ENCODE measurements at regions not wholly inside any gene's neighbourhood (a gene's known extent, or its start where the extent isn't known, plus 50 kb on each side); places are given as distances from the start of the nearest gene placed in this dataset.
"Not testable (repeated sequence)": the region's sequence is repeated elsewhere in the genome, so short reads cannot be mapped to it uniquely, and the experiment has no call there.

- not testable (repeated sequence) for DNase-seq; H3K9me3 ChIP-seq (ENCODE audit: insufficient read depth, low read depth, low read length); H3K4me3 ChIP-seq (ENCODE audit: low read depth, low read length); H4K91ac ChIP-seq (ENCODE audit: low read depth, low read length); H3K79me2 ChIP-seq (ENCODE audit: control insufficient read depth, insufficient read depth, low read length, poor library complexity); H4K12ac ChIP-seq (ENCODE audit: low read depth, low read length); H3K36me3 ChIP-seq (ENCODE audit: control insufficient read depth in 1 of 2, insufficient read depth in 2 of 2, low read length in 2 of 2); H3K79me1 ChIP-seq (ENCODE audit: low read length); H2AK5ac ChIP-seq (ENCODE audit: low read length); H3K23ac ChIP-seq (ENCODE audit: low read length); H3K14ac ChIP-seq (ENCODE audit: low read length); H4K8ac ChIP-seq (ENCODE audit: low read depth, low read length); H3K9ac ChIP-seq (ENCODE audit: low read length); H3K18ac ChIP-seq (ENCODE audit: low read length); H2BK120ac ChIP-seq (ENCODE audit: insufficient read depth, low read length, poor library complexity); H3K27ac ChIP-seq (ENCODE audit: low read depth, low read length); H3K4me1 ChIP-seq (ENCODE audit: control insufficient read depth in 1 of 2, insufficient read depth in 2 of 2, low read length in 2 of 2); H3K27me3 ChIP-seq (ENCODE audit: insufficient read depth, low read length); H2BK12ac ChIP-seq (ENCODE audit: low read length); H2BK5ac ChIP-seq (ENCODE audit: low read depth, low read length, poor library complexity); H2AFZ ChIP-seq (ENCODE audit: insufficient read depth, low read length, poor library complexity); H3K4me2 ChIP-seq (ENCODE audit: low read length); H3K4ac ChIP-seq (ENCODE audit: low read depth, low read length)
- no CpG with 5 or more reads among the region's 2 CpGs for WGBS (ENCODE audit: extremely low coverage, insufficient coverage, insufficient read length)
Observed at GRCh38 chr7:130796425-130796824, 62.4 kb upstream of the KLF14 start.

- no CpG with 5 or more reads among the region's 3 CpGs for WGBS (ENCODE audit: extremely low coverage, insufficient coverage, insufficient read length)
- H3K79me2 ChIP-seq (ENCODE audit: control insufficient read depth, insufficient read depth, low read length, poor library complexity): no peaks in the 10 kb centered on the region
Observed at GRCh38 chr7:130803127-130803526, 69.1 kb upstream of the KLF14 start.

GRCh38 chr7:130804220-130804619 lies 70.2 kb upstream of the KLF14 start:
- H3K9me3 ChIP-seq (ENCODE audit: insufficient read depth, low read depth, low read length): peaks cover 2% of the 10 kb centered on the region
- H3K9ac ChIP-seq (ENCODE audit: low read length): no peak overlapping the region
- no peak overlapping the region for H3K4ac ChIP-seq (ENCODE audit: low read depth, low read length)
- no peak overlapping the region for H2BK12ac ChIP-seq (ENCODE audit: low read length)
- no peaks in the 10 kb centered on the region for H3K4me1 ChIP-seq (ENCODE audit: control insufficient read depth in 1 of 2, insufficient read depth in 2 of 2, low read length in 2 of 2)
- no peak overlapping the region for H3K27ac ChIP-seq (ENCODE audit: low read depth, low read length)
- no peak for DNase-seq
- H2BK5ac ChIP-seq (ENCODE audit: low read depth, low read length, poor library complexity): no peak overlapping the region
- H2AFZ ChIP-seq (ENCODE audit: insufficient read depth, low read length, poor library complexity): no peak overlapping the region
- H4K8ac ChIP-seq (ENCODE audit: low read depth, low read length): no peak overlapping the region
- no peaks in the 10 kb centered on the region for H3K79me2 ChIP-seq (ENCODE audit: control insufficient read depth, insufficient read depth, low read length, poor library complexity)
- no peaks in the 10 kb centered on the region for H3K36me3 ChIP-seq (ENCODE audit: control insufficient read depth in 1 of 2, insufficient read depth in 2 of 2, low read length in 2 of 2)
- H3K27me3 ChIP-seq (ENCODE audit: insufficient read depth, low read length): no peaks in the 10 kb centered on the region
- no peak overlapping the region for H3K4me2 ChIP-seq (ENCODE audit: low read length)
- no peak overlapping the region for H2AK5ac ChIP-seq (ENCODE audit: low read length)
- no CpG with 5 or more reads among the region's 3 CpGs for WGBS (ENCODE audit: extremely low coverage, insufficient coverage, insufficient read length)
- H4K12ac ChIP-seq (ENCODE audit: low read depth, low read length): no peak overlapping the region
- no peaks in the 10 kb centered on the region for H3K79me1 ChIP-seq (ENCODE audit: low read length)
- no peak overlapping the region for H4K91ac ChIP-seq (ENCODE audit: low read depth, low read length)
- H3K4me3 ChIP-seq (ENCODE audit: low read depth, low read length): no peak overlapping the region
- no peak overlapping the region for H3K14ac ChIP-seq (ENCODE audit: low read length)
- H3K18ac ChIP-seq (ENCODE audit: low read length): no peak overlapping the region
- no peak overlapping the region for H2BK120ac ChIP-seq (ENCODE audit: insufficient read depth, low read length, poor library complexity)
- no peak overlapping the region for H3K23ac ChIP-seq (ENCODE audit: low read length)

More at GRCh38 chr7:130803127-130803526, 69.1 kb upstream of the KLF14 start:
- Histone ChIP-seq H3K18ac (ENCODE audit: low read length) (no peak overlapping the region), H2AK5ac (ENCODE audit: low read length) (no peak overlapping the region), H2BK120ac (ENCODE audit: insufficient read depth, low read length, poor library complexity) (no peak overlapping the region), H3K4ac (ENCODE audit: low read depth, low read length) (no peak overlapping the region), H3K14ac (ENCODE audit: low read length) (no peak overlapping the region), H2BK5ac (ENCODE audit: low read depth, low read length, poor library complexity) (no peak overlapping the region), H3K9me3 (ENCODE audit: insufficient read depth, low read depth, low read length) (peaks cover 2% of the 10 kb centered on the region), H3K79me1 (ENCODE audit: low read length) (no peaks in the 10 kb centered on the region), H2AFZ (ENCODE audit: insufficient read depth, low read length, poor library complexity) (no peak overlapping the region), H3K27me3 (ENCODE audit: insufficient read depth, low read length) (no peaks in the 10 kb centered on the region), H3K23ac (ENCODE audit: low read length) (no peak overlapping the region), H3K4me1 (ENCODE audit: control insufficient read depth in 1 of 2, insufficient read depth in 2 of 2, low read length in 2 of 2) (no peaks in the 10 kb centered on the region), H3K27ac (ENCODE audit: low read depth, low read length) (no peak overlapping the region), H4K8ac (ENCODE audit: low read depth, low read length) (no peak overlapping the region), H3K4me3 (ENCODE audit: low read depth, low read length) (no peak overlapping the region), H4K91ac (ENCODE audit: low read depth, low read length) (no peak overlapping the region), H3K4me2 (ENCODE audit: low read length) (no peak overlapping the region), H2BK12ac (ENCODE audit: low read length) (no peak overlapping the region), H3K9ac (ENCODE audit: low read length) (no peak overlapping the region), H4K12ac (ENCODE audit: low read depth, low read length) (no peak overlapping the region), H3K36me3 (ENCODE audit: control insufficient read depth in 1 of 2, insufficient read depth in 2 of 2, low read length in 2 of 2) (no peaks in the 10 kb centered on the region)
- no peak for DNase-seq

GRCh38 chr7:130812819-130813218 lies 78.8 kb upstream of the KLF14 start:
- not testable (repeated sequence) for H4K8ac ChIP-seq (ENCODE audit: low read depth, low read length); H3K36me3 ChIP-seq (ENCODE audit: control insufficient read depth in 1 of 2, insufficient read depth in 2 of 2, low read length in 2 of 2); H3K23ac ChIP-seq (ENCODE audit: low read length); H2BK120ac ChIP-seq (ENCODE audit: insufficient read depth, low read length, poor library complexity); DNase-seq; H3K4me2 ChIP-seq (ENCODE audit: low read length); H2AK5ac ChIP-seq (ENCODE audit: low read length); H2BK5ac ChIP-seq (ENCODE audit: low read depth, low read length, poor library complexity); H2BK12ac ChIP-seq (ENCODE audit: low read length); H4K12ac ChIP-seq (ENCODE audit: low read depth, low read length); H3K4me3 ChIP-seq (ENCODE audit: low read depth, low read length); H3K9ac ChIP-seq (ENCODE audit: low read length); H3K79me2 ChIP-seq (ENCODE audit: control insufficient read depth, insufficient read depth, low read length, poor library complexity); H4K91ac ChIP-seq (ENCODE audit: low read depth, low read length); H3K27ac ChIP-seq (ENCODE audit: low read depth, low read length); H3K4ac ChIP-seq (ENCODE audit: low read depth, low read length); H3K4me1 ChIP-seq (ENCODE audit: control insufficient read depth in 1 of 2, insufficient read depth in 2 of 2, low read length in 2 of 2); H2AFZ ChIP-seq (ENCODE audit: insufficient read depth, low read length, poor library complexity); H3K79me1 ChIP-seq (ENCODE audit: low read length); H3K9me3 ChIP-seq (ENCODE audit: insufficient read depth, low read depth, low read length); H3K27me3 ChIP-seq (ENCODE audit: insufficient read depth, low read length); H3K18ac ChIP-seq (ENCODE audit: low read length); H3K14ac ChIP-seq (ENCODE audit: low read length)
- WGBS (ENCODE audit: extremely low coverage, insufficient coverage, insufficient read length): no CpG with 5 or more reads among the region's 4 CpGs

All from trophoblast cell (in vitro differentiated cells and primary cell).